ENCODE measurements at regions not wholly inside any gene's neighbourhood (a gene's known extent, or its start where the extent isn't known, plus 50 kb on each side); places are given as distances from the start of the nearest gene placed in this dataset.

DNA sequence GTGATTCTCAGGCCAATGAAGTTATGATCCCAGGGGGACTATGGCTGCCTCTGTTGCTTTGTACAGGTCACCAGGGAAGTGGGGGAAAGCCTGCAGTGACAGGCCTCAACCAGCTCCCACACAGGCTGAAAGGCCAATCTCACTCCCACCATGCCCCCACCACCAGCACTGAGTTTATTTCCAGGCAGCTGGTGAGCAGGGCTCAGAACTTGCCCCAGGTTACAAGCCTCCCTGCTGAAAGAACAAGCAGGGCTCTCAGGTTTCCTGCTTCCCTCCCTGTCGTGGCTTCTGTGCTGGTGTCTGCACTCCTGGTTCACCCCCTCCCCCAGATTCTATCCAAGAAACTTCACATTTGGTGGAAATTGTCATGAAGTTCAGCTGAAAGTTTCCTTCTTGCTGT is 260.3 kb downstream of the CCDC59 start:
- TF ChIP-seq CTCF (conservative IDR thresholded peaks at IDR 0.05; ENCODE audit: low read depth, low read length) = no peak
- H3K4me3 ChIP-seq (ENCODE audit: low read depth, low read length) = no peak overlapping the region
- no peak for DNase-seq (ENCODE audit: low read depth)

DNA sequence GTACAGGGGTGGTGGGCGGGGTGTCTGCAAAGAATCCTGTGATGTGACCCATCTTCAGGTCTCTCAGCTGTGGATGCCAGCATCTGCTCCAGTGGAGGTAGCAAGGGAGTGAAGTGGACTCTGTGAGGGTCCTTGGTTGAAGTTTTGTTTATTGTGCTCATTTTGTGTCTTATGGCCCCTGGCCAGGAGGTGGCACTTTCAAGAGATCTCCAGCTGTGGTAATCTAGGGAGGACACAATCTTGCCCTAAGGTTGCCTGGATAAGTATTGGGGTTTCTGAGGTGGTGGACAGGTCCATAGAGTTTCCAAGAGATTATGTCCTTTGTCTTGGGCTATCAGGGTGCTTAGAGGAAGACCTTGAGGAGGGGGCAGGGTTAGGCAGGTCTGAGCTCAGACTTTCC is 260.7 kb downstream of the CCDC59 start:
- no peak for TF ChIP-seq CTCF (conservative IDR thresholded peaks at IDR 0.05; ENCODE audit: low read depth, low read length)
- H3K4me3 ChIP-seq (ENCODE audit: low read depth, low read length) = no peak overlapping the region
- no peak for DNase-seq (ENCODE audit: low read depth)

GRCh38 chr12:82090165-82090564 is 268.0 kb downstream of the CCDC59 start:
- no peak overlapping the region for H3K4me3 ChIP-seq (ENCODE audit: low read depth, low read length)
- no peak for DNase-seq (ENCODE audit: low read depth)
- no peak for TF ChIP-seq CTCF (conservative IDR thresholded peaks at IDR 0.05; ENCODE audit: low read depth, low read length)

DNA sequence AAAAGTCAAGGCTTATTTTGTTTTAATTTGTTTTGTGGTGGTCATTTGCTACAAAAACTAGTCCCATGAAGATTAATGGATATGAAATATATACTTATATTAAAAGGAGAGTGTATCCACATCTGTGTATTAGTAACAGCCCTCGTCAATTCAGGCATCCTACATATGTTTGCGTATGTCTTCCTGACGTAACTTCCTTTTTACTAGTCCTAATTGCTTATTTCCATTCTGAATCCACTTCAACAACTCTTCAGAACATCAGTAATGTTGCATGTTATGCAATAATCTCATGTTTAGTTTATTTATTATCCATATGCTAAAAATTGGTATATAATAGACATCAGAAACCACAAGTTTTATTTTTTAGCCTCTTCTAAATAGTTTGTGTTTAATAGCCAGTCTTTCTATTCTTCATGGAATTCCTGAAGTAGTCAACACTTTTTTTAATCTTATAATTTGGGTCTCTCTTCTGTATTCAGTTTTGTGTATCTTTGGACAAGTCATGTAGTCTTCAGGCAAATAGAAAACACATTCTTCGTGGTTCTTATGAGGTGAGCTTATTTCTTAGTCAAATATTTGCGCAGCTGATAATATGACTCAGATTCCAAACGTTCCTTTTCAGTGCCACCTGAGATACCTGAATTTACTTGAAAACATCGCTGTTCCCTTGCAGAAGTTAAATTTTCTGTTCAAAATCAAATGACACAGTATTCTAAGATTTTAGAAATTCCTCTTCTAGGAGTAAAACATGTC is 268.6 kb downstream of the CCDC59 start:
- TF ChIP-seq CTCF (conservative IDR thresholded peaks at IDR 0.05; ENCODE audit: low read depth, low read length) = no peak
- H3K4me3 ChIP-seq (ENCODE audit: low read depth, low read length) = no peak overlapping the region
- no peak for DNase-seq (ENCODE audit: low read depth)

- DNase-seq (ENCODE audit: low read depth) = no peak
- no peak for TF ChIP-seq CTCF (conservative IDR thresholded peaks at IDR 0.05; ENCODE audit: low read depth, low read length)
These were observed 275.7 kb downstream of the CCDC59 start for GRCh38 chr12:82082501-82082900.

GRCh38 chr12:82069931-82070514 is 288.2 kb downstream of the CCDC59 start:
- TF ChIP-seq CTCF (conservative IDR thresholded peaks at IDR 0.05; ENCODE audit: low read depth, low read length) = no peak
- H3K4me3 ChIP-seq (ENCODE audit: low read depth, low read length) = no peak overlapping the region
- DNase-seq (ENCODE audit: low read depth) = no peak

More at GRCh38 chr12:82082501-82082900, 275.7 kb downstream of the CCDC59 start:
- H3K4me3 ChIP-seq (ENCODE audit: low read depth, low read length) = no peak overlapping the region

DNA sequence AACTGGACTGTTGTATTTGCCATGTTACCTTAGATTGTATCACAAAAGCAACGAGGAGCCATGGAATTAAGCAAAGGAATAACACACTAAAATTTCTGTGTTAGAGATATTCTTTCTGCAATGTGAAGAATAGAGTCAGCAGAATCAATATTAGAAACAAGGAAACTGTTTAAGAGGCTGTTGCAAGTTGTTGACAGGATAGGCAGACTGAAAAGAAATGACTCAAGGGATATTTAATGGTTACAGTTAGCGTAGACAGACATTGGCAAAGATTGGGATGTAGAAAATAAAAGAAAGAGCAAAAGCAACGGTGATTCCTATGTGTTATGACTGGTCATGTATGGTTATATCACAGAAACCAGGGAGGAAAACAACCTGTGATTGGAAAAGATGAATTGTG is 299.0 kb upstream of the PPFIA2 start:
- DNase-seq (ENCODE audit: low read depth) = no peak
- H3K4me3 ChIP-seq (ENCODE audit: low read depth, low read length) = no peak overlapping the region
- TF ChIP-seq CTCF (conservative IDR thresholded peaks at IDR 0.05; ENCODE audit: low read depth, low read length) = no peak

Data from epithelial cell of proximal tubule (primary cell).